ENCODE measurements at regions not wholly inside any gene's neighbourhood (a gene's known extent, or its start where the extent isn't known, plus 50 kb on each side); places are given as distances from the start of the nearest gene placed in this dataset.
A peak's percentile ranks its signal among the peaks of the same experiment; 100 is the strongest.
"Not testable (repeated sequence)": the region's sequence is repeated elsewhere in the genome, so short reads cannot be mapped to it uniquely, and the experiment has no call there.

DNA sequence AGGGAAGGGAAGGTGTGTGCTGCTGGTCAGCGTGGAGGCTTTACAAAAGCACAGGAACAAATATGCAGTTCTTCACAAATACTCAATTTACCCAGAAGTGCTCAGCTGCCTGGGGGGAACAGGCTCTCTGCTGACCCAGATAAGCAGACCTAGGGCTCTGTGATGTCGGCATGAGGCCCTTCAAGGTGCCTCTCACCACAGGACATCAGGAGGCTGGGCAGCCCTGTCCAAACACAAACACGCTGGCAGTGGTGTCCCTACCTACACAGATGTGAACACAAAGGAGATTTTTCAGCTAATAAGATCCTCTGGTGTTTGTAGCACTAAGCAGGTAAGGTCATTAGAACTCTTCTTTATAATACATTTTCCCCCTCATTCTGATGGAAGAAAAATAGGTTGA lies 243.0 kb upstream of the PROX1 start:
- no peak for DNase-seq

- no peak for DNase-seq
Observed at GRCh38 chr1:213745451-213745850, 242.3 kb upstream of the PROX1 start.

DNA sequence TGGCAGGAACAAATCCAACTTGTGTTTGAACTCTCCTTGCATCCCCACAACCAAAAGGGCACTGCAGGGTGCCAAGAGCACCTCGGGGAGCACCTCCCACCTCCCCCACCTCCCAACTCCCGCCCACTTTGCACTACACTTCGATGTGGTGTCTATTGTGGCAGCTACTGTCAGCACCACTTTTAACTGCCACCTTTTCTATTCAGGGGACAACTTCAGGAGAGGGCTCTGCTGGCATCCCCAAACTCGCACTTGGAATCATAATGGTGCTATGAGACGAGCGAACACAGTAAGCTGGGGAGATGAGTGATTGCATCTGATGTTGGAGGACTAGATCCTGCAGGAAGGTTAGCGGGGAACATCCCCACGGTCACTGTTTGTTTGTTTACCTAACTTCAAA lies 238.2 kb upstream of the PROX1 start:
- no peak for DNase-seq

DNA sequence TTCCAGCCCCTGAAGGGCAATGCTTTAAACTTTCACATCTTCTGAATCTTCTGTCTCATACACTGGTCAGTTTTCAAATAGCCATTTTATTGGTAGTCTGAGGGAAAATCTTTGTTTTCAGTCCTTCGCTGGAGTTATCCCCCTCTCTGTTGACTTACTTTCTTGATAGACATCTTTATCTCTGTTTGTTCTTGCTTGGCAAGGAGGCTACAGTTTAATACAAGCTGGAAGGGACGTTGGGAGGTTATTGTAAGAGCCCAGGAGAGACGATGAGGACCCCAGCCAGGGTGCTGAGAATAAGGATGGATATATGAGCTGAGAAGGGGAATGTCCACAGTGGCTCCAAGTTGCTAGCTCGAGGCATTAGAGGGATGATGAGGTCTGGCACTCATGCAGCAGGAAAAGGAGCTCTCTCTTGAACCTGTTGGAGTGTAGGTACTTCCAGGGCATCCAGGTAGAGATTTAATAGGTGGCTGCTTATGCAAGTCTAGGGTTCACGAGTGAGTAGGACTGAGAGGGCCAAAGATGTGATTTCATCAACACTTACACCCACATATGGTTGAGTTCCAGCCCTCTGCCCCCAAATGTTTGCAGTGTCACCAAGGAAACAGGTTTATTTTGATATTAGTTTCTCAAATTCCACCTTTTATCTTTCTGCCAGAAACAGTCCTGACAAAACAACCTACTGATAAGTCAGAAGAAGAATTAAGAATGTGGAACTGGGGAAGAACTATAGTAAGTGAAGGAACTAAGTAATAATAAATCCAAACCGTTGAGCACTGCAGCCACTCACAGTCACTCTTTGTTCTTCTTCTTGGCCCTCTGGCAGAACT lies 237.3 kb upstream of the PROX1 start:
- DNase-seq, result no peak

DNA sequence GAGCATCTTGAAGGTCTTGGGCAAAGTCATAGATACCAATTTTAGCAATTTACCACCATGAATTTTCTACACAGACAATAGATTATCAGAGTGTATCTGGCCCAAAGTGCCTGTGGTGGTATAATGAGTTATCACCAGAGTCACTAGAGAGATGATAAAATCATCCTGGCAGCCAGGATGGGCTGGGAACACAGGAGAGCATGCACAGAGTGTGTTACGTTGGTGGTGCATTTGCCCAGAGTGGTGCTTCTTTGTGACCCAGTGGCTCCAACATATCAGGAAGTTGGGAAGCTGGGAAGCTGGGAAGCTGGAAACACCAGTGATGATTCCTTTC lies 236.7 kb upstream of the PROX1 start:
- no peak for DNase-seq

DNA sequence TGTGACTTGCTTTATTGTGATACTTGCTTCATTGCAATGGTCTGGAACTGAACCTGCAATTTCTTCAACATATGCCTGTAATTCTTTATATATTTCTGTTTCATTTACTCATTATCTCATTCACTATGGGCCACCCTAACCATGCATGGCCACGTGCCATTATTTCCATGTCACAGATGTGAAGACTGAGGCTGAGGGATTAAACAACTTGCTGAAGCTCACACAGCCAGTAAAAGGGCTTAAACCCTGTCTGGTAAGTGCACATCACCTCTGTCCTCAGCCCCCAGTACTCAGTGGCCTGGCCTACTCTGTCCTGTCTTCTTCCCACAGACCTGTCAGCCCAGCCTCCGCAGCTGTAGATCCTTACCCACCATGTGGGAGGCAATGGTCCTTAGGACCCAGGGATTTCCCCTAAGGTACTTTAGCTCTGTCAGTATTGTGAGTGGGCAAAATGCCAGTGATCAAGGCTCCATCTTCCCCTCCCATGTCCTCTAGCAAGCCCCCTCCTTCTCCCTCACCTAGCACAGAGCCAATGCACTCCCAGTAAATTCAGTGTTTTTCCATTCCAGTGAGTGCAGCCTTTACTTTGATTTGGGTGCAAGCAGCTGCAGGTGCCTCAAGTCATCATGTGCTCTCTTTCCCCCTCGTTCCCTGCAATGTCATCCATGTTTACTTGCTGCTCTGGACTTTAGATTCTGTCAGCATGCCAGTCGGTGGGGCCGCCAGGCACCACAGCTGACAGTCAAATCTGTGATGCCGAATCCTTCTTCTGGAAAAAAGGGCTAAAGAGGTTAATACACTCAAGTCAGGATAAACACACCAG lies 228.2 kb upstream of the PROX1 start:
- no peak for DNase-seq

DNA sequence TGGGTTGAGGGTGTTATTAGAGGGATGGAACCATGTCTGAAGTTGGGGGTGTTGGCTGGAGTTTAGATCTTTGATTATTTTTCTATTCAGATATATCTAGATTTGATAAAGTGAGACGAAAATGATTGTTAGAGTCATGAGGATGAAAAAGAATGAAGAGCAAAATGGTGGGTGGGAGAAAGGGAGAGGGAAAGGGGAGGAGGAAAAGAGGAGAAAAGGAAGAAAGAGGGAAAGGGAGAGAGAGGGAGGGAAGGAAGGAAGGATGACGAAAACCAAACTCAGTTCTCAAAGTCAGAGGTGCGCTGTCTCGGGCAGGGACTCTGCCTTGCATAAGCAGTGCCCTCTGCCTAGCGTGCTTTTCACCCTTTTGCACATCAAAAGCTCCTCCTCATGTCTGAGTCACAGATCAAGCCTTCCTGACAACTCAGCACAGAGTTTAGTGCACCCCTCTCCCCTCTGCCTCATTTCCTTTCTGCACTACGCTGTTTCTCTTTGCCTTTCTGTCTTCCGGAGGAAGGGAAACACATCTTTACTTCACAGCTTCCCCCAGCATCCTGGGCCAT lies 225.8 kb upstream of the PROX1 start:
- DNase-seq, result no peak

GRCh38 chr1:213767683-213768082 lies 220.1 kb upstream of the PROX1 start:
- no peak for DNase-seq

GRCh38 chr1:213772128-213773063 lies 215.4 kb upstream of the PROX1 start:
- peak; percentile 85 for DNase-seq

GRCh38 chr1:213773975-213774374 lies 213.8 kb upstream of the PROX1 start:
- no peak for DNase-seq

DNA sequence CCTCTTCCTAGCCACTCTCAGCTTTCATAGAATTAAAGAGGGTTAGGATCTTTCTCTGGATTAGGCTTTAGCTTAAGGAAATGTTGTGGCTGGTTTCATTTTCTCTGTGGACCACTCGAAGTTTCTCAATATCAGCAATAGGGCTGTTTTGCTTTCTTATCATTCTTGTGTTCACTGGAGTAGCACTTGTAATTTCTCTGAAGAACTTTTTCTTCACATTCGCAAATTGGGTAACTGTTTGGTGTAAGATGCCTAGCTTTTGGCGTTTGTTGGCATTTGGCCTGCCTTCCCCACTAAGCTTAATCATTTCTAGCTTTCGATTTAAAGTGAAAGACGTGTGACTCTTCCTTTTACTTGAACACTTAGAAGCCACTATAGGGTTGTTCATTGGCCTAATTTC lies 210.8 kb upstream of the PROX1 start:
- DNase-seq, result no peak

DNA sequence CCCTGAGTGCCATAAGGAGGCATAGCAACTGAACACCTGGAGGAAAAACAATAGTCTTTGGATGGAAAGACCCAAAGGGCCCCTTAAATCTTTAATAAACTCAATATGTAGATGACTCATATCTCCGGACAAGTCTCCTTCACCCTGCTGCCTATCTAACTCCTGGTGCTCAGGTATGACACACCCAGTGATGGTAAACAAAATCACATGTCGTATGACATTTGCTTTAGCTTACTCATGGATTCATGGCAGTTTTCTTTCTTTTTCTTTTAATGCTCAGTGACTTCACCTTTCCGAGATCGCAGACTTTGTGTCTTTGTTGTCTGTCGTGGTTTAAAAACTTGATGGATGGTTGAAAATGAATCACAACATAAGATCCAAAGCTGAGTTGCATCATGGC lies 208.5 kb upstream of the PROX1 start:
- no peak for DNase-seq

GRCh38 chr1:213782941-213783672 lies 204.7 kb upstream of the PROX1 start:
- no peak for DNase-seq

- no peak for DNase-seq
Observed at GRCh38 chr1:213783893-213784292, 203.9 kb upstream of the PROX1 start.

GRCh38 chr1:213786683-213787082 lies 201.1 kb upstream of the PROX1 start:
- no peak for DNase-seq

DNA sequence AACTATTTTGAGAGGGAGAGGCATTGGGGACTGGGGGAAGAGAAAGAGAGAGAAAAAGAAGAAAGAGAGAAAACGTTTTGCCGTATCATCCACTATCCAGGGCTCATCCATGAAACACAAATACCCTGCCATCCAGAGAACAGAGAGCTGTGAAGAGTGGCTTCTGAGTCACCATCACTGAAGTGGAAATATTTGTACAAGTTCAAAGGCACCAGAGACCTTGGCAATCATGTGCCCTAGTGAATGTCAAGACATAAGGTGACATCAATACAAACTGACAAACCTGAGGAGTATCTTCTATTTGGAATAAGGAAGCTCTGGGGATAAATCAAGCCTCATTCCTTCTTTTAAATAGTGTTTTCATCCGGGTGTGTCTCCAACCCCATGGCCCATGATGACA lies 197.2 kb upstream of the PROX1 start:
- DNase-seq, result no peak

DNA sequence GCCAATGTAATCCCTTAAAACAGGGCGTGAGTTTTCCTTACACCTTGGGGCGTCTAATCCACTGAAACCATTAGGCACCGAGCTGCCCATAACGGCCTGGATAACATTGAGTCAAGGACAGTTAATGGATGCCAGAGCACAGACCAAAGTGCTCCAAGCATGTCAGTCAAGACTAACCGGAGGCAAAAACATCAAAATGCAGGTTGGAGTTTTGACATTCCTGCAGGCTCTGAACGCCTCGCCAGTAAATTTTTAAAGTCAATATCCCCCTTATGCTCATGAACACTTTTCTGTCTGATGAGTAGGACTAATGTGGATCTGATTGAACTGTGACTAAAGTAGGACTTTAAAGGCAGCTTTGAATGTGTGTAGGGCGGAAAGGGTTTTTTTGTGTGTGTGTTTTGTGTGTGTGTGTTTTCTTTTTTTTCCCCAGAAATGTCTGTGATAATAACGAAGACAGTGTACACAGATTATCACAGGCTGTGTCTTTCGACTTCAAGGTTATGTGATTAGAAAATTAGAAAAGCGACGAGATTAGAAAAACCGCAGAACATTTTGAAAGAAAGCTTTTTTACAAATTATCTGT lies 194.2 kb upstream of the PROX1 start:
- no peak for DNase-seq

DNA sequence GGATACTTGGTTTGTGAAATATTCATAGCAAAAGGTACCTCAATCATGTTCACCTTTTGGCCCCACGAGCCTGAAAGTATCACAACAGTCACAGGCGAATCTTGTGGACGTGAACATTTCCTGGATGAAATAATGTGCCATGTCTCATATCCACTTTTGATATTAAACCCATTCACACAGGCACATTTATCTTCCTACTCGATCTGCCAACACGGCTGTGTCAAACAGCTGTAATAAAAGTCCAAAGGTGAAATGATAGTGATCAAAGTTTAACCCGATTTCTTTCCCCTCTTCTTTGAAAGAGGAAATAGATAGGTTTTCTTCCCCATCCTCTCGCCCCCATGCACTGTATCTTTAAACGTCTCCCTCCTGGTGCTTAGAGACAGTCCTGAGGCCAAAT lies 191.2 kb upstream of the PROX1 start:
- DNase-seq, result no peak

DNA sequence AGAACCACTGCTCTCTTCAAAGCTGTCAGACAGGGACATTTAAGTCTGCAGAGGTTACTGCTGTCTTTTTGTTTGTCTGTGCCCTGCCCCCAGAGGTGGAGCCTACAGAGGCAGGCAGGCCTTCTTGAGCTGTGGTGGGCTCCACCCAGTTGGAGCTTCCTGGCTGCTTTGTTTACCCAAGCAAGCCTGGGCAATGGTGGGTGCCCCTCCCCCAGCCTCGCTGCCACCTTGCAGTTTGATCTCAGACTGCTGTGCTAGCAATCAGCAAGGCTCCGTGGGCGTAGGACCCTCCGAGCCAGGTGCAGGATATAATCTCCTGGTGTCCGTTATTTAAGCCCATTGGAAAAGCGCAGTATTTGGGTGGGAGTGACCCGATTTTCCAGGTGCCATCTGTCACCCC lies 179.5 kb upstream of the PROX1 start:
- not testable (repeated sequence) for DNase-seq

- no peak for DNase-seq
Observed at GRCh38 chr1:213817156-213817555, 170.6 kb upstream of the PROX1 start.

- DNase-seq, result no peak
Observed at GRCh38 chr1:213820362-213821149, 167.2 kb upstream of the PROX1 start.
